NCI-H2029 (cell line): ENCODE measurements at regions not wholly inside any gene's neighbourhood (a gene's known extent, or its start where the extent isn't known, plus 50 kb on each side); places are given as distances from the start of the nearest gene placed in this dataset.
"Not testable (repeated sequence)": the region's sequence is repeated elsewhere in the genome, so short reads cannot be mapped to it uniquely, and the experiment has no call there.

Experiments
- DNase-seq: peaks from one replicate; lab custom pipeline; 2025; lab: John Stamatoyannopoulos, UW

DNA sequence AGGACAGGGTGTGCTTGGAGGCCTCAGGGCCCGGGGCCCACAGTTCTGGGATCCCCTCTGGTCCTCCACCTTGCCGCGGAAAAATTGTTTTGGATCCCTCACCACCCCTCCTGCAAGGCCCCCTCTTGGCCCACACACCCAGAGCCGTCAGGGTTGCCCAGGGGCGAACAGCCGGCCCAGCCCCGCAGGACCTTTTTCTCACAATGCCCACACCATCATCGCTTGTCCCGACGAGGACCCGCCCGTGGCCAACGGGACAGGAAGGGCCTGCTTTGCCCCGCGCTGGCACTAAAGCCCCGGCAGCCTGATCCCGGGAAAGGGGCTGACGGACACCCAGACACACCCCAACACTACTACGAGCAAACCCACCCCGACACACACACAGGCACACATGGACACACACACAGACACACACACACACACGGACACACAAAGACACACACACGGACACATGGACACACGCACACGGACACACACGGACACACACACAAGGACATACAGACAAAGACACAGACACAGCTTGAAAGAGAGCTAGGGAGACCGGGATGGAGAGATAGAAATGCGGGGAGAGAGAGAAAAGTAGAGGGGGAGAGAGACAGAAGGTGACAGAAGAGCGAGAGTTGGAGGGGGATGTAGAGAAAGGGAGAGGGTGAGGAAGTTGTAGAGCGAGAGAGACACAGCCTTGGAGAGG, 1493.5 kb upstream of the DEFB115 start:
- no peak for DNase-seq

DNA sequence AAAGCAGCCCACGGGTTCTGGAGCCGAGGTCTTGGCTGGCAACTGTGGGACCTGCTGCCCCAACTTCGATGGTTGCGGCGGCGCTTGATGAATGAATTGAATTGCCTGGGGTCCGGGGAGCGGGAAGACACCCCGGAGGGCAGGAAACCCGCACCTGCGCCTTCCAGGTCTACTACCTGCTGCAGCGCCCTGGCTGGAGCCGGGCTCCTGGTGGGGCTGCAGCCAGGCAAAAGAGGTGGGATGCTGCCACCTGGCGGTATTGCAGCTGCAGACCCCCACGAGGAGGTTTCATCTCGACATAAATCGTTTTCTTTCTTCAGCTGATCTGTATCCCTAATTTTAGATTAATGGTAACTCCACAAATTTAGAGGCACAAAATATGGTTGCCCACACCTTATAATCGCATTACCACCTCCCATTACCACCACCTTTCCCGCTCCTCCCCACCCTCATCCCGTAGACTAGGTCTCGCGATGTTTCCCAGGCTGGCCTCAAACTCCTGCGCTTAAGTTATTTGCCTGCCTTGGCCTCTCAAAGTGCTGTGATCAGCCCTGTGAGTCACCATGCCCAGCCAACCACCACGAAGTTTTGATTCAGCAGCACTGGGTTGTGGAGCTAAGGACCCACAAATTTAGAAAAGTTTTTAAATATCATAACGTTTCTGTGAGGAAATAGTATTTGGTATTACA, 1492.4 kb upstream of the DEFB115 start:
- DNase-seq, result peak; percentile 2

DNA sequence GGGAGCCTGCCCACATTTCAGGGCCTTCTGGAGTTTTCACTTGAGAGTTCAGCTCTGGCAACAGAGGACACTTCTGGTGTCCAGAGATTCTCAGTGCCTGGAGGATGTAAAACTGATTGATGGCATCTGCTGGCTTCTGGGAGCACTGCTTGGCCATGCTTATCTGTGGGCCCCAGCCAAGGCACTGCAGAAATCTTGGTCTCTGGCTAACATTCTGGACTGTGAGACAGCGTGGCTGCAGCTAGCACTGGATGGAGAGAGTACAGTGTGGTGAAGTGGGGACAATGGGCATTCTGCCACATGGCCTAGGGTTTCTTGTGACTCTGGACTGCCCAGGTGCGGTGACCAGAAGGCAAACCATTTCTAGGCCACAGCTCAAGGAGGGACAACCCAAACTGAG, 1479.4 kb upstream of the DEFB115 start:
- not testable (repeated sequence) for DNase-seq

DNA sequence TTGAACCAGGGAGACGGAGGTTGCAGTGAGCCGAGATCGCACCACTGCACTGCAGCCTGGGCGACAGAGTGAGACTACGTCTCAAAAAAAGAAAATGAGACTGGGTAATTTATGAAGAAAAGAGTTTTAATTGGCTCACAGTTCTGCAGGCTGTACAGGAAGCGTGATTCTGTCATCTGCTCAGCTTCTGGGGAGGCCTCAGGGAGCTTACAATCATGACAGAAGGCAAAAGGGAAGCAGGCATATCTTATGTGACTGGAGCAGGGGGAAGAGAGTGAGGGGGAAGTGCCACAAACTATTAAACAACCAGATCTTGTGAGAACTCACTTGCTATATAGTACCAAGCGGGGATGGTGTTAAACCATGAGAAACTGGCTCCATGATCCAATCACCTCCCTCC, 1476.2 kb upstream of the DEFB115 start:
- DNase-seq, result not testable (repeated sequence)

DNA sequence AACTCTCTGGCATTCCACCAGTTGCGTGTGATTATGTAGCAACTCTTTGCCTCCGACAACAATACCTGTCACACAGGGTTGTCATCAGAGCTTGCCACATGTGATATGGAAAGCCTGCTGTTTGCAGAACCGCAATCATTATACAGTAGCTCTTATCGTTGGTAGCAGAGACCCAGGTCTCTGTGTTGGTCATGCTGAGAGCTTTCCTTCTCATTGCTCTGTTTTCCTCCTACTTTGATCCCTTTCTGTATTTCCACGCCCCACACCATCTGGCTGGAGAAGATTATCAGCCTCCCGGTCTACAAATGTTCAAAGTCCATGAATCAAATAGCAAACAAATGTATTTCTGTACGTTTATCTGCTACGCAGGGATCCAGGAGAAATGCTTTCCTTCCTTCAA, 1475.6 kb upstream of the DEFB115 start:
- not testable (repeated sequence) for DNase-seq

DNA sequence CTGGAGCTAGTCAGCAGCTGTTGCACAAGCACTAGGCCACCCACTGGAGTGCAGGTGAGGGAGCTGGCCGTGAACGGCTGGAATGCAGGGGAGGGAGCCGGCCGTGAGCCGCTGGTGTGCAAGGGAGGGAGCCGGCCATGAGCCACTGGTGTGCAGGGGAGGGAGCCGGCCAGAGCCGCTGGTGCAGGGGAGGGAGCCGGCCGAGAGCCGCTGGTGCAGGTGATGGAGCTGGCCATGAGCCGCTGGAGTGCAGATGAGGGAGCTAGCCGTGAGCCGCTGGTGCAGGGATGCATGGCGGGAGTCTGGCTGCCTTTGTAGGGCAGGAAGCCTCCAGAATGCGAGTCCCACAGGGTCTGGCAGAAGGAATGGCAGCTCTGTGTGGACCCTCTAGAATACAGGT, 1470.0 kb upstream of the DEFB115 start:
- not testable (repeated sequence) for DNase-seq

DNA sequence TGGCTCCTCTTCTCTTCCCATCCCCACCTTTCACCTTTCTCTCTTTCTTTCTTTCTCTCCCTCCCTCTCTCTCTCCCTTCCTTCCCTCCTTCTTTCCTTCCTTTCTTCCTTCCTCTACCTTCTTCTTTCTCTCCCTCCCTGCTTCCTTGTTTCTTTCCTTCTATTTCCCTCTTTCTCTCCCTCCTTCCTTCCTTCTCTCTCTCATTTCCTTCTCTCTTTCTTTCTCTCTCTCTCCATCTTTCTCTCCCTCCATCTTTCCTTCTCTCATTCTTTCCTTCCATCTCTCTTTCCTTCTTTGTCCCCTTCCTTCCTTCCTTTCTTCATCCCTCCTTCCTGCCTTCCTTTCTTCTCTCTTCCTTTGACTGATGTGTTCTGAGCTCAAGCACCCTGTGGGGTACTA, 1467.0 kb upstream of the DEFB115 start:
- DNase-seq, result no peak

DNA sequence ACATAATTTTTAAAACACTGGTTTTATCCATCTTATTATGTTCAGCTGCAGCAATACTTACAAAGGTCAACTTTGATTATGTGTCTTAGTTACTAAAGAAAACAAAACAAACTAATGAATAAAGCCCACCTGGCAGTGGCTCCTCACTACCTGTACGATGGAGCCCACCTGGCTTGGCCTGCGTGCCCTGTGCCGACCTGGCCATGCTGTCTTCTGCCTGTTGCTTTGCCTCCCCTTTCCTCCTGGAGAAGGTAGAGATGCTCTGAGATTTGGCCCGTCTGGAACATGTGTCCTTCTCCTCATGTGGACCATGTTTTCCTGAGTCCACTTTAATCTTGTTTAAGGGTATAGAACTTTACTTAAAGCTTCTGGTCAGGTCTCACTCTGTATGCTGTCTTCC, 1426.0 kb upstream of the DEFB115 start:
- not testable (repeated sequence) for DNase-seq

DNA sequence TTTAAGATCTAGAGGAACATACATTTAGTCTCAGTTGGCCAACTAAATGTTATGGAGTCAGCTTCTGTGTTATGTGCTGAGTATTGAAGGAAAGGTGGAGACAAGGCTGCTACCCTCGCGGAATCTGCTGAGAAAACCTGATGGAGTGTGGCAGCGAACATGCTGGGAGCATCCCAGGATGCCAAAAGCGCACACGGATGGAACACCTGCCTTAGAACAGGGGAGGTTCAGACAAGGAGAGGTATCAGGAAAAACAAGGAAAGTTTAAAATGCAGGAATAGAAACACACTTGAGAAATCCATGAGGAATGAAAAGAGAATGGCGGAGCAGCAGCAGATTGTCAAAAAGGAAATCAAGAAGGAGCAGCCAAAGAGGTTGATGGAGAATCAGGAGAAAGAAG, 1389.5 kb upstream of the DEFB115 start:
- not testable (repeated sequence) for DNase-seq

DNA sequence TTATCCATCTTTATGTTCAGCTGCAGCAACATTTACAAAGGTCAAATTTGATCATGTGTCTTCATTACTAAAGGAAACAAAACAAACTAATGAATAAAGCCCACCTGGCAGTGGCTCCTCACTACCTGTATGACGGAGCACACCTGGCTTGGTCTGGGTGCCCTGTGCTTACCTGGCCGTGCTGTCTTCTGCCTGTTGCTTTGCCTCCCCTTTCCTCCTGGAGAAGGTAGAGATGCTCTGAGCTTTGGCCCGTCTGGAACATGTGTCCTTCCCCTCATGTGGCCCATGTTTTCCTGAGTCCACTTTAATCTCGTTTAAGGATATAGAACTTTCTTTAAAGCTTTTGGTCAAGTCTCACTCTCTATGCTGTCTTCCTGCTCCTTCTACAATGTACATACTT, 1388.8 kb upstream of the DEFB115 start:
- not testable (repeated sequence) for DNase-seq

DNA sequence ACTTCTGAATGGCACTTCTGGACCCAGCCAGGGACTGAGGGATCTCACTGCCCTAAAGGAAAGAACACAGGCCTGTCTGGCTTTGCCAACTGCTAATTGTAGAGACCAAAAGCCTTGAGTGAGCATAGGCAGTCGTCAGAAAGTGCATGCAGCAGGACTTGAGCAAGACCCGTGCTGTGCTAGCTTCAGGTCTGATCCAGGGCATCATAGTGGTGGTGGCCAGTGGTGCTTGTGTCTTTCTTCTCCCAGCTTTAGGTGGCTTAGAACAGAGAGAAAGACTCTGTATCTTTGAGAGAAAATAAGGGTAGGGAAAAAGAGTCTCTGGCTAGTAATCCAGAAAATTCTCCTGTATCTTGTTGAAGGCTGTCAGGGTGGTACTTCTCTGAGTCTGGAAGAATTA, 1385.6 kb upstream of the DEFB115 start:
- DNase-seq, result not testable (repeated sequence)

DNA sequence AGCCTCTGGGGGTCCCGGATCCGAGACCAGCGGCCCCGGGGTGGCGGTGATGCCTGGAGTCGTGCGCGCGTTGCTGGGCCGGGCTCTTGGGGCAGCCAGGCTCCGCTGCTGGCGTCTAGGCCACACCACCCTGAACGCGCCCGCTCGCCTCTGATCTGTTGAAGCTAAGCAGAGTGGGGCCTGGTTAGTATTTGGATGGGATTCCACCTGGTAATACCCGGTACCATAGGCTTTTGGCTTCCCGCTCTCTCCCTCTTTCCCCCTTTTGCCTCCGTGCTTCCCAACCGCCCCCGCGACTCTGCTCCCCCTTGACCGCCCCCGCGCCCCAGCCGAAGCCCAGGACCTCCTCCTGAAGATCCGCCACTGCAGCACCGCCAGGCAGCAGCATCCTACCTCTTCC, 1383.5 kb upstream of the DEFB115 start:
- DNase-seq, result no peak

DNA sequence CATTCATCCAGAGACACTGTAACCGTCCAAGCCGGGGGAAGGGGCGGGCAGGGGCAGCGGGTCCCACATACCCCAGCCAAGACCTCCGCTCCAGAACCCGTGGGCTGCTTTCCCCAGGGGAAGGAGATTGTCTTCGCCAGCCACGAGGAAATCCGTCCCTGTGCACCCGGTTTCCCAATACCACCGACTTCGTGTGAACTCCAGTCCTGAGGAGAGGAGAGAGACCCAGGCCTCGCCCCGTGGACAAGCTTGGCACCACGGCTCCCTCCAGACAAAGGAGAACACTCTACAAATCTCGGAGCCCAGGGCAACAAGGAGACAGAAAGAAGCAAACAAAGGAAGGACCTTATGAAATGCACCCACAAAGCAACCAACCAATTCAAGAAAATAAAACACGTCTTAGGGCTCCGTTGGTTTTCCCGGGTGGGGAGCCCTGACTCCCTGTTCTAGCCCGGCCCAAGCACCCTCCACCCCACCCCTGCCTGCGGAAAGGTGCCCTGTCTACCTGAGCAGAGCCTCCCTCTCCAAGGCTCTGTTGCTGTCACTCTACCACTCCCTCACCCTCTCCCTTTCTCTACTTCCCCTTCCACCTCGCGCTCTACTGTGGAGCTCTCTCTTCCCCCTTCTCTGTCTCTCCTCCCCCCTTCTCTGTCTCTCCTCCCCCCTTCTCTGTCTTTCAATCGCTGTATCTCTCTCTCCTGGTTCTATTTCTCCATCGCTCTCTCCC, 1382.8 kb upstream of the DEFB115 start:
- DNase-seq, result no peak

DNA sequence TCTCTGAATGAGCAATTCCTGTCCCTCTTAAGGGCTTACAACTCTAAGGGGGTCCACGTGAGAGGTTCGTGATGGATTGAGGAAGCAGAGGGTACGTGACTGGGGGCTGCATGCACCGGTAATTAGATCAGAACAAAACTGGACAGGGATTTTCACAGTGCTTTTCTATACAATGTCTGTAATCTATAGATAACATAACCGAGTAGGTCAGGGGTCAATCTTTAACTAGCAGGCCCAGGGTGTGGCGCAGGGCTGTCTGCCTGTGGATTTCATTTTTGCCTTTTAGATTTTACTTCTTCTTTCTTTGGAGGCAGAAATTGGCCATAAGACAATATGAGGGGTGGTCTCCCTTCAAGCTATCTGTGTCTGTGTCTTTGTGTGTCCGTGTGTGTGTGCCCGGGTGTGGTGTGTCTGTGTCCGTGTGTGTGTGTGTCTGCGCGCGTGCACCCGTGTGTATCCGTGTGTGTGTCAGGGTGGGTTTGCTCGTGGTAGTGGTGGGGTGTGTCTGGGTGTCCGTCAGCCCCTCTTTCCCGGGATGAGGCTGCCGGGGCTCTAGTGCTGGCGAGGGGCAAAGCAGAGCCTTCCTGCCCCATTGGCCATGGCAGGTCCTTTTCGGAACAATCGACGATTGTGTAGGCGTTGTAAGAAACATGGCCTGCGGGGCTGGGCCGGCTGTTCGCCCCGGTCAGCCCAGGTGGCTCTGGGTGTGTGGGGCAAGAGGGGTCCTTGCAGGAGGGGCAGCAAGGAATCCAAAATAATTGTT, 1382.0 kb upstream of the DEFB115 start:
- not testable (repeated sequence) for DNase-seq

DNA sequence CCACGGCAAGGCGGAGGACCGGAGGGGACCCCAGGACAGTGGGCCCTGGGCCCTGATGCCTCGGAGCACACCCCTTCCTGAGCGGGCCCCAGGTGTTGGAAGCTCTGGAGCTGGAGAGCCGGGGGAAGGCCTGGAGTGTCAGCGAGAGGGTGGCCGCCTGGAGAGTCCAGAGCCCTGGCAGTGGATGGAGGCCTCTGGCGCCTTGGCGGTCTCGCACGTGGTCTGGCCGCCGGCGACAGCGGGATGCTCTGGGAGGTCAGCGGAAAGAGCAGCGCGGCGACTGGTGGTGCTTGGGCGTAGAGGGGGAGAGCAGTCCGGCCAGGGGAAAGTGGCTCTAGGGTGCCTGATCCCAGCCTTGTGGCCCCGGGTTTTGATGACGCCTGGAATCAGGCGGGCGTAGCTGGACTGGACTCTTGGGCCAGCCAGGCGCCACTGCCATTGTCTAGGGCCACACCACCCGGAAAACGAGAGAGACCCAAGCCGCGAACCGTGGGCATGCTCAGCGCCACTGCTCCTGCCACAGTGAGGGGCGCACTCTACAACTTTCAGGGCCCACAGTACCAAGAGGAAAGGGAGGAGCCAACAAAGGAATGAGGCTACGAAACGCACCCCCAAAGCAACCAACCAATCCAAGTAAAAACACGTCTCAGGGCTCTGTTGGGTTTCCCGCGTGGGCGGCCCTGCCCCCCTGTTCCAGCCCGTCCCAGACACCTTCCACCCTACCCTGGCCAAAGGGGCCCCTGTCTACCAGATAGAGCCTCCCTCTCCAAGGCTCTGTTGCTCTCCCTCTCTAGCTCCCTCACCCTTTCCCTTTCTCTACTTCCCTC, 1381.2 kb upstream of the DEFB115 start:
- not testable (repeated sequence) for DNase-seq

DNA sequence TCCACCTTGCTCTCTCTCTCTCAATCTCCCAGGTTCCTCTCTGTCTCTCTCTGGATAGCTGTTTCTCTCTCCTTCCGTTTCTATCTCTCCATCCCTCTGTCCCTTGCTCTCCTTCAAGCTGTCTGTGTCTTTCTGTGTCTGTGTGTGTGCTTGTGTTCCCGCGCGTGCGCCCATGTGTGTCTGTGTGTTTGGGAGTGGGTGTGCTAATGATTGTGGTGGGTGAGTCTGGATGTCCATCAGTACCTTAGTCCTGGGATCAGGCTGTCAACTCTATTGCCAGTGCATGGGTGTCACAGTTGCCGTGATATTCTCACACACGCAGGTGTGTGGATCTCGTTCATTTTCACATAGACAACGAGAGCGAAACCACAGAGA, 1380.6 kb upstream of the DEFB115 start:
- no peak for DNase-seq

DNA sequence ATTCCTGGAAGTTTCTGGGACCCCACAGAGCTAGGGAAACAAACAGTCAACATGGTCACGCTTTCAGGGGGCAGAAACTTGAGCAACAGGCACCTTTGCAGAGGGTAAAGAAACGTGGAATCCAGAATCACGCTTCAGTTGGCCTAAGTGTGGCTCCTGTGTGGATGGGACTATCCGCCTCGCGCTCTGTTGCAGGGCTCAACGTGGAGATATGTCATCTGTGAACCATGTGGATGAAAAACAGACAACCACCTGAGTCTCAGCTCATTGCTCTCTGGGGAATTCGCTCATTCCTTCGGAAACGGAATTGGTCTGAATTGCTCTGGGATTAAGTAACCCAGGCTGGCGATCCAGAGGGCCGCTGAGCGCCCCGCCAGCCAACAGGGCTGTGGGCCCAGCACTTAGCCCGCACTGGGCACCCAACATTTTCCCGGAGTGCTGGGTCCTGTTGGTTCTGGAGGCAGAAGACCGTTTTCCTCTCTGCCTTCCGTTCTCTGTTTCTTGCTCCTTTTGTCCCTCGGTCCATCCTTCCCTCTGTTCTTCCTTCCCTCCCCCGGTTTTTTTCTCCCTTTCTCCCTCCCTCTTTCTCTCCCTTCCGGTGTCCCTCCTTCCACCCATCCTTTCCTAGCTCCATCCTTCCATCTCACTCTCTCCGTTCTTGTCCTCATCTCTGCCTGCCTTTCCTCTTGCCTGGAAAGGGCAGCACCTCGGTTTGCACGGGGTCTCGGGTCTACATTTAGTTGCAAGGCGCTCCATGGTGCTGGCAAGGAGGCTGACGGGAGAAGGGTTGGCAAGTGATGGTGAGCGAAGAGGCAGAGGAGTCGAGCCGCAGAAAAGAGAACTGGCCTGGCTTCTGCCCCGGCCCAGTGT, 1379.8 kb upstream of the DEFB115 start:
- DNase-seq, result not testable (repeated sequence)

DNA sequence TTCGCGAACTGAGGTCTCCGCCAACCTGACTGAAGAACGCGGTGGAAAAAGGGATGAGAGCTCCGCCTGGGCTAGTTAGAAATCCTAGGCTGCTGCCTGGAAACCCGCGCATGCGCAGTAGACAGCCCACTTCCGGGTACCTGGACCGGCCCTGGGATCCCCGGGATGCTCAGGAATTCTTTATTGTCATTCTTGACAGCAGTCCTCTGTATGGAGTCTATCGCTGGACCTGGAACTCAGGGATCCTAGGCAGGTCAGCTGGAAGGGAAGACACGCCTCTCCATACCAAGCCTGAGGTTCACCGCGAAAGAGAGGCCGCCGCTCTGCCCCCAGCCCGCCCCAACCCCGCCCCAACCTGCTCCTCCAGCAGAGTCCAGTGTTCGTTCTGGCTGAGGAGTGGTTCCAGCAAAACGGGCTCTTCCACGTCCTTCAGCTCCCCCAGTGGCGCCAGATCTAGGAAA, 1379.2 kb upstream of the DEFB115 start:
- DNase-seq, result no peak

DNA sequence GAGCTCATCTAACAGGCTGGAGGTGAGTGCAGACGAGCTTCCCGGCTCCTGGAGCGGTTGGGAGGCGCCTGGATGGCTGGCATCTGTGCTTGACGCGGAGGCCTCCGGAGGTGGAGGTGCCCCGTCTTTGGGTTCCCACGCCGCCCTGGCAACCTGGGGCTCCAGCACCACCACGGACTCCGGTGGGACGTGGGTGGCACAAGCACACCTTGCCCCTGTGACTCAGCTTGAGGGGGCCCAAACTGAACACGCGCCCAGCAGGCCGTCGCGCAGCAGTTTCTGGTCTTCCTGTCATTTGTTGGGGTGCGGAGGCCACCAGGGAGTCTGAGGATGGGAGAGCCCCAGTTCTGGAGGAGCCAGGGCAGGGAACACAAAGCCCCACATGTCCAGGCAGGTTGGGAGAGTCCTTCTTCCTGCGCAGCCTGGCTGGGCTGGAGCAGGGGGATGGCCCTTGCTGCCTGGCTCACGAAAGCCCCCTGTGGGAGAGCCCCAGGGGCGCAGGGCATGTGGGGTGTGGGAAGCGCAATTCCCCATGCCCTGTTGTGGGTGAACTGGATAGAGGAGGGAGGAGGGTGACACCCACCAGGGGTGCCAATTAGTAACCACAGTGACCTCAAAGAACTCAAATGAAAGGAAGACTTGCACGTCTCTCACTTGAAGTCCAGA, 1378.6 kb upstream of the DEFB115 start:
- no peak for DNase-seq

DNA sequence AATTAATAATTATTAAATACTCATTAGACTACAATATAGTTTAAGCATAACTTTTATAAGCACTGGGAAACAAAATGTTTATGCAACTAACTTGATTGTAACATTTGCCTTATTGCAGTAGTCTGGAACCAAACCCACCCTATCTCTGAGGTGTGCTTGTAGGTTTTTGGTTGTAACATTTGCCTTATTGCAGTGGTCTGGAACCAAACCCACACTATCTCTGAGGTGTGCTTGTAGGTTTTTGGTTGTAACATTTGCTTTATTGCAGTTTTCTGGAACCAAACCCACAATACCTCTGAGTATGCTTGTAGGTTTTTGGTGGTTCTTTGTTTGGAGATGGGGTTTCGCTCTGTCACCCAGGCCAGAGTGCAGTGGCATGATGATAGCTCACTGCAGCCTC, 1376.4 kb upstream of the DEFB115 start:
- not testable (repeated sequence) for DNase-seq
